IMR-90 (cell line): ENCODE measurements at regions not wholly inside any gene's neighbourhood (a gene's known extent, or its start where the extent isn't known, plus 50 kb on each side); places are given as distances from the start of the nearest gene placed in this dataset.

ENCODE experiments used
- ATAC-seq: fragments of 200-7000 bp; cut with Tn5 transposase; 2 replicates; pipeline ENCODE4 v1.9.1; 2020; ENCODE audit warnings: low read depth, mild to moderate bottlenecking, moderate library complexity
- BruUV-seq: library from RNA; stranded (reverse); fragments of 400-500 nt; replicated peaks from 2 replicates; lab custom pipeline; 2021; lab: Mats Ljungman, UMichigan
- CTCF ChIA-PET: fragments of 300-600 bp; formaldehyde crosslinking; extraction: SDS; loops from one replicate; lab custom pipeline; 2021; ENCODE audit warnings: antibody characterized with exemption; lab: Yijun Ruan, JAX
- POLR2A ChIA-PET: fragments of 300-600 bp; sonication (Branson Sonifier 250); formaldehyde crosslinking; loops from one replicate; lab custom pipeline; 2022; ENCODE audit warnings: antibody characterized with exemption; ENCODE audit not compliant: unreplicated experiment; lab: Charles Lee
- DNase-seq: peaks from one replicate; pipeline ENCODE4 v3.0.0; 2013
- H2AFZ ChIP-seq: replicated peaks from 2 replicates; pipeline ENCODE3; 2013; ENCODE audit warnings: low read length, mild to moderate bottlenecking; ENCODE audit not compliant: poor library complexity
- H2AK5ac ChIP-seq: 2 replicates; pipeline ENCODE4 v1.6.1; 2013; ENCODE audit warnings: low read depth, low read length, inconsistent platforms
- H2AK9ac ChIP-seq: replicated peaks from 2 replicates; pipeline ENCODE3; 2013; ENCODE audit warnings: mild to moderate bottlenecking, low read depth, low read length, moderate library complexity; ENCODE audit not compliant: poor library complexity
- H2BK120ac ChIP-seq: 2 replicates; pipeline ENCODE4 v1.6.1; 2013; ENCODE audit warnings: low read depth, low read length, inconsistent platforms
- H2BK15ac ChIP-seq: 3 replicates; pipeline ENCODE4 v1.6.1; 2013; ENCODE audit warnings: low read depth, low read length, inconsistent platforms
- H2BK20ac ChIP-seq: 2 replicates; pipeline ENCODE4 v1.6.1; 2013; ENCODE audit warnings: low read depth, mild to moderate bottlenecking, inconsistent platforms, low read length, moderate library complexity
- H2BK5ac ChIP-seq: 2 replicates; pipeline ENCODE4 v1.6.1; 2013; ENCODE audit warnings: mild to moderate bottlenecking, low read depth, low read length, inconsistent platforms; ENCODE audit not compliant: poor library complexity, severe bottlenecking
- H3K14ac ChIP-seq: replicated peaks from 2 replicates; pipeline ENCODE4 v1.6.1; 2013; ENCODE audit warnings: low read depth, low read length, inconsistent platforms
- H3K18ac ChIP-seq: 2 replicates; pipeline ENCODE4 v1.6.1; 2013; ENCODE audit warnings: low read depth, low read length, control low read depth
- H3K23ac ChIP-seq: 2 replicates; pipeline ENCODE4 v1.6.1; 2013; ENCODE audit warnings: low read depth, low read length, inconsistent platforms
- H3K27ac ChIP-seq: 2 replicates; pipeline ENCODE4 v1.5.1; 2013; ENCODE audit warnings: mild to moderate bottlenecking, control low read depth, low read length; ENCODE audit not compliant: insufficient read depth
- H3K27me3 ChIP-seq: 2 replicates; pipeline ENCODE4 v1.6.1; 2013; ENCODE audit warnings: low read length; ENCODE audit not compliant: control insufficient read depth, insufficient read depth
- H3K36me3 ChIP-seq: 2 replicates; pipeline ENCODE4 v1.6.1; 2013; ENCODE audit warnings: low read length, mixed read lengths; ENCODE audit not compliant: control insufficient read depth, insufficient read depth
- H3K4ac ChIP-seq: 2 replicates; pipeline ENCODE4 v1.6.1; 2013; ENCODE audit warnings: low read depth, low read length, inconsistent platforms
- H3K4me1 ChIP-seq: 2 replicates; pipeline ENCODE4 v1.6.1; 2013; ENCODE audit warnings: low read length, mixed read lengths; ENCODE audit not compliant: control insufficient read depth, insufficient read depth
- H3K4me2 ChIP-seq: 2 replicates; pipeline ENCODE4 v1.6.1; 2013; ENCODE audit warnings: low read depth, mild to moderate bottlenecking, control low read depth, low read length, moderate library complexity
- H3K4me3 ChIP-seq: 2 replicates; pipeline ENCODE4 v1.5.1; 2013; ENCODE audit warnings: low read depth, mild to moderate bottlenecking, control low read depth, low read length, moderate library complexity; ENCODE audit not compliant: insufficient read depth
- H3K56ac ChIP-seq: 2 replicates; pipeline ENCODE4 v1.6.1; 2013; ENCODE audit warnings: low read length, inconsistent platforms; ENCODE audit not compliant: insufficient read depth; ENCODE audit errors: extremely low read depth
- H3K79me1 ChIP-seq, 2 experiments: 2 replicates each; pipeline ENCODE4 v1.6.1; 2013; ENCODE audit warnings: low read length in 2 of 2, inconsistent platforms in 1 of 2, low read depth in 1 of 2
- H3K9ac ChIP-seq: 2 replicates; pipeline ENCODE4 v1.6.1; 2013; ENCODE audit warnings: low read depth, low read length, control low read depth
- H3K9me1 ChIP-seq: 2 replicates; pipeline ENCODE4 v1.6.1; 2013; ENCODE audit warnings: low read length, inconsistent platforms; ENCODE audit not compliant: insufficient read depth
- H3K9me3 ChIP-seq: 2 replicates; pipeline ENCODE4 v1.6.1; 2013; ENCODE audit warnings: low read length; ENCODE audit not compliant: control insufficient read depth, insufficient read depth
- H4K20me1 ChIP-seq: 2 replicates; pipeline ENCODE4 v1.6.1; 2013; ENCODE audit warnings: low read length, inconsistent platforms; ENCODE audit not compliant: insufficient read depth
- H4K5ac ChIP-seq: 2 replicates; pipeline ENCODE4 v1.6.1; 2013; ENCODE audit warnings: mild to moderate bottlenecking, low read depth, low read length, control low read depth
- H4K8ac ChIP-seq, 2 experiments: 2 replicates each; pipeline ENCODE4 v1.6.1; 2013; ENCODE audit warnings: low read depth in 2 of 2, low read length in 2 of 2, control low read depth in 1 of 2, inconsistent platforms in 1 of 2
- H4K91ac ChIP-seq: 2 replicates; pipeline ENCODE4 v1.6.1; 2013; ENCODE audit warnings: low read depth, low read length, inconsistent platforms; ENCODE audit not compliant: insufficient read depth
- CEBPB ChIP-seq: IDR thresholded peaks from 2 replicates; pipeline ENCODE4 v1.6.1; 2012; ENCODE audit warnings: low read depth, low read length, improper control_type of control experiment
- CHD1 ChIP-seq: IDR thresholded peaks from 2 replicates; pipeline ENCODE4 v1.6.1; 2012; ENCODE audit warnings: low read depth, low read length, improper control_type of control experiment
- MXI1 ChIP-seq: IDR thresholded peaks from 2 replicates; pipeline ENCODE4 v1.6.1; 2012; ENCODE audit warnings: low read depth, mild to moderate bottlenecking, low read length, moderate library complexity, borderline replicate concordance
- POLR2A ChIP-seq: IDR thresholded peaks from 2 replicates; pipeline ENCODE4 v1.6.1; 2012; ENCODE audit warnings: mild to moderate bottlenecking, low read depth, low read length
- RCOR1 ChIP-seq: IDR thresholded peaks from 2 replicates; pipeline ENCODE4 v1.6.1; 2012; ENCODE audit warnings: mild to moderate bottlenecking, low read length, improper control_type of control experiment; ENCODE audit not compliant: insufficient replicate concordance
- RFX5 ChIP-seq: IDR thresholded peaks from 2 replicates; pipeline ENCODE4 v1.8.0; 2012; ENCODE audit warnings: low read depth, mild to moderate bottlenecking, low read length, moderate library complexity
- WGBS, 2 experiments: methylation state at CpG; one replicate each; pipeline versions ENCODE4 v1.1.5 to v1.1.7; 2013; ENCODE audit warnings: missing lambda C conversion rate in 2 of 2; ENCODE audit not compliant: insufficient read length in 1 of 2; ENCODE audit errors: extremely low coverage in 2 of 2; 5-methylcytosine and 5-hydroxymethylcytosine counted together
- dilution Hi-C: fragments of 300-500 bp; cut with HindIII; formaldehyde crosslinking; loops from one replicate; pipeline ENCODE4 v1.14.3; 2018; ENCODE audit warnings: low sequenced_read_pairs; ENCODE audit not compliant: unreplicated experiment
- in situ Hi-C: fragments of 300-500 bp; cut with MboI; formaldehyde crosslinking; loops from 3 replicates; pipeline ENCODE4 v1.14.3; 2019; ENCODE audit warnings: low sequenced_read_pairs, inconsistent platforms, mixed read lengths
- intact Hi-C: fragments of 100-400 bp; cut with micrococcal nuclease; formaldehyde crosslinking; loops from 2 replicates; pipeline ENCODE4 v1.10.0; 2022
- TF ChIP-seq, protein P1 (sequence below): fragments of 150-350 bp; IDR thresholded peaks from 2 replicates; pipeline ENCODE4 v1.6.1; 2017; ENCODE audit warnings: mild to moderate bottlenecking, antibody characterized with exemption, low read length, low read depth
- TF ChIP-seq, protein P2 (sequence below): conservative IDR thresholded peaks from 2 replicates; pipeline ENCODE4 v1.5.1; 2012; ENCODE audit warnings: mild to moderate bottlenecking, low read depth, low read length, improper control_type of control experiment
- TF ChIP-seq, protein P3 (sequence below): fragments of 150-350 bp; IDR thresholded peaks from 2 replicates; pipeline ENCODE4 v1.6.1; 2016; ENCODE audit warnings: low read depth, mild to moderate bottlenecking, low read length, moderate library complexity, borderline replicate concordance

DNA sequence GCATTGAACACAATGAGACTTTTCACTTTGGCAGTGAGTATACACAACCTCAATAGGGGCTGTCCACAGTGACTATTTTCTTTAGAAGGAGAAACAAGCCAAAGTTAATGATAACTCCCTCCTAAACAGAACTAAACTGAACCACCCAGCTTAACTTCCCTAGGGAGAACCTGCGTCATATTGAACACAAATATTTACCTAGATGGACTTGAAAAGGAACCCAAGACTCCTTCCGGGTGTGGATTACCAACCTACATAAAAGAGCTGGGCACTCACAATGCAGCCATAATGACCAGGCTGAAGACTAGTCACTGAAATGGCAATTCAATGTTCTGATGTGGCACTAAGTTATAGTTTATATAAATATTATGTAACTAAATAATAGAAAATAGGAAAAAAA, 160.6 kb downstream of the IBTK start:
- TF ChIP-seq, protein P1, sequence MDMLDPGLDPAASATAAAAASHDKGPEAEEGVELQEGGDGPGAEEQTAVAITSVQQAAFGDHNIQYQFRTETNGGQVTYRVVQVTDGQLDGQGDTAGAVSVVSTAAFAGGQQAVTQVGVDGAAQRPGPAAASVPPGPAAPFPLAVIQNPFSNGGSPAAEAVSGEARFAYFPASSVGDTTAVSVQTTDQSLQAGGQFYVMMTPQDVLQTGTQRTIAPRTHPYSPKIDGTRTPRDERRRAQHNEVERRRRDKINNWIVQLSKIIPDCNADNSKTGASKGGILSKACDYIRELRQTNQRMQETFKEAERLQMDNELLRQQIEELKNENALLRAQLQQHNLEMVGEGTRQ, result no peak
- TF ChIP-seq POLR2A (no peak), CEBPB (no peak), MXI1 (no peak), RFX5 (no peak), RCOR1 (no peak), CHD1 (no peak)
- TF ChIP-seq, protein P2, sequence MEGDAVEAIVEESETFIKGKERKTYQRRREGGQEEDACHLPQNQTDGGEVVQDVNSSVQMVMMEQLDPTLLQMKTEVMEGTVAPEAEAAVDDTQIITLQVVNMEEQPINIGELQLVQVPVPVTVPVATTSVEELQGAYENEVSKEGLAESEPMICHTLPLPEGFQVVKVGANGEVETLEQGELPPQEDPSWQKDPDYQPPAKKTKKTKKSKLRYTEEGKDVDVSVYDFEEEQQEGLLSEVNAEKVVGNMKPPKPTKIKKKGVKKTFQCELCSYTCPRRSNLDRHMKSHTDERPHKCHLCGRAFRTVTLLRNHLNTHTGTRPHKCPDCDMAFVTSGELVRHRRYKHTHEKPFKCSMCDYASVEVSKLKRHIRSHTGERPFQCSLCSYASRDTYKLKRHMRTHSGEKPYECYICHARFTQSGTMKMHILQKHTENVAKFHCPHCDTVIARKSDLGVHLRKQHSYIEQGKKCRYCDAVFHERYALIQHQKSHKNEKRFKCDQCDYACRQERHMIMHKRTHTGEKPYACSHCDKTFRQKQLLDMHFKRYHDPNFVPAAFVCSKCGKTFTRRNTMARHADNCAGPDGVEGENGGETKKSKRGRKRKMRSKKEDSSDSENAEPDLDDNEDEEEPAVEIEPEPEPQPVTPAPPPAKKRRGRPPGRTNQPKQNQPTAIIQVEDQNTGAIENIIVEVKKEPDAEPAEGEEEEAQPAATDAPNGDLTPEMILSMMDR, result no peak
- TF ChIP-seq, protein P3, sequence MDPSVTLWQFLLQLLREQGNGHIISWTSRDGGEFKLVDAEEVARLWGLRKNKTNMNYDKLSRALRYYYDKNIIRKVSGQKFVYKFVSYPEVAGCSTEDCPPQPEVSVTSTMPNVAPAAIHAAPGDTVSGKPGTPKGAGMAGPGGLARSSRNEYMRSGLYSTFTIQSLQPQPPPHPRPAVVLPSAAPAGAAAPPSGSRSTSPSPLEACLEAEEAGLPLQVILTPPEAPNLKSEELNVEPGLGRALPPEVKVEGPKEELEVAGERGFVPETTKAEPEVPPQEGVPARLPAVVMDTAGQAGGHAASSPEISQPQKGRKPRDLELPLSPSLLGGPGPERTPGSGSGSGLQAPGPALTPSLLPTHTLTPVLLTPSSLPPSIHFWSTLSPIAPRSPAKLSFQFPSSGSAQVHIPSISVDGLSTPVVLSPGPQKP, result no peak
- no peak overlapping the region for H3K9ac ChIP-seq
- no peak overlapping the region for H2AFZ ChIP-seq
- H2BK15ac ChIP-seq, result no peak overlapping the region
- no peak for ATAC-seq
- H3K4me3 ChIP-seq, result no peak overlapping the region
- H3K9me3 ChIP-seq, result no peaks in the 10 kb centered on the region
- H3K4ac ChIP-seq, result no peak overlapping the region
- no peak overlapping the region for H2AK9ac ChIP-seq
- no peak overlapping the region for H3K23ac ChIP-seq
- ChIA-PET CTCF (no interaction called here), POLR2A (no interaction called here)
- no peak for DNase-seq
- H2BK20ac ChIP-seq, result no peak overlapping the region
- no peaks in the 10 kb centered on the region for H4K20me1 ChIP-seq
- no peak overlapping the region for H2AK5ac ChIP-seq
- WGBS, 2 experiments, result no CpG with 5 or more reads among the region's 2 CpGs
- H3K14ac ChIP-seq, result no peak overlapping the region
- H3K4me1 ChIP-seq, result no peaks in the 10 kb centered on the region
- no peak overlapping the region for H2BK120ac ChIP-seq
- intact Hi-C loops (no loop called here), dilution Hi-C loops (no loop called here), in situ Hi-C loops (no loop called here)
- H3K27ac ChIP-seq, result no peak overlapping the region
- no peaks in the 10 kb centered on the region; the same call in 1 of the 2 replicates for H3K9me1 ChIP-seq
- BruUV-seq, result no TSS peak
- H3K79me1 ChIP-seq, result no peaks in the 10 kb centered on the region
- no peak overlapping the region for H3K4me2 ChIP-seq
- no peak overlapping the region for H3K18ac ChIP-seq
- H4K91ac ChIP-seq, result no peak overlapping the region
- no peak overlapping the region for H4K8ac ChIP-seq
- H2BK5ac ChIP-seq, result no peak overlapping the region
- H3K56ac ChIP-seq, result no peak overlapping the region
- no peaks in the 10 kb centered on the region for H3K36me3 ChIP-seq
- H3K27me3 ChIP-seq, result no peaks in the 10 kb centered on the region
- no peak overlapping the region for H4K5ac ChIP-seq
